ENCODE measurements at regions not wholly inside any gene's neighbourhood (a gene's known extent, or its start where the extent isn't known, plus 50 kb on each side); places are given as distances from the start of the nearest gene placed in this dataset.

DNA sequence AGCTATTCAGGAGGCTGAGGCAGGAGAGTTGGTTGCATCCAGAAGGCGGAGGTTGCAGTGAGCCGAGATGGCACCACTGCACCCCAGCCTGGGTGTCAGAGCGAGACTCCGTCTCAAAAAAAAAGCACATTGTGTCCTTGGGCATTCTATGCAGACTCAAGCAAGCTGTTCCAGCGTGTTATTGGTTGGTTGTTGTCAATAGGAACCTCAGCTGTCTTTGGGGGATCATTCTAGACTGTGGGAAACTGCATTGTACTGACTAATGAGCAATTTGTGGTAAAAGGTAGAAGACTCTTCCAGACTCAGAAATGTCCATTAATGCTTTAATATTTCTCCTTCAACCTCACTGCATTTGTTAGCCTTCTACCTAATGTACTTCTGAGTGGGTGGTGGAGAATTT is 379.5 kb upstream of the GRAMD2B start:
- TF ChIP-seq, protein P1, sequence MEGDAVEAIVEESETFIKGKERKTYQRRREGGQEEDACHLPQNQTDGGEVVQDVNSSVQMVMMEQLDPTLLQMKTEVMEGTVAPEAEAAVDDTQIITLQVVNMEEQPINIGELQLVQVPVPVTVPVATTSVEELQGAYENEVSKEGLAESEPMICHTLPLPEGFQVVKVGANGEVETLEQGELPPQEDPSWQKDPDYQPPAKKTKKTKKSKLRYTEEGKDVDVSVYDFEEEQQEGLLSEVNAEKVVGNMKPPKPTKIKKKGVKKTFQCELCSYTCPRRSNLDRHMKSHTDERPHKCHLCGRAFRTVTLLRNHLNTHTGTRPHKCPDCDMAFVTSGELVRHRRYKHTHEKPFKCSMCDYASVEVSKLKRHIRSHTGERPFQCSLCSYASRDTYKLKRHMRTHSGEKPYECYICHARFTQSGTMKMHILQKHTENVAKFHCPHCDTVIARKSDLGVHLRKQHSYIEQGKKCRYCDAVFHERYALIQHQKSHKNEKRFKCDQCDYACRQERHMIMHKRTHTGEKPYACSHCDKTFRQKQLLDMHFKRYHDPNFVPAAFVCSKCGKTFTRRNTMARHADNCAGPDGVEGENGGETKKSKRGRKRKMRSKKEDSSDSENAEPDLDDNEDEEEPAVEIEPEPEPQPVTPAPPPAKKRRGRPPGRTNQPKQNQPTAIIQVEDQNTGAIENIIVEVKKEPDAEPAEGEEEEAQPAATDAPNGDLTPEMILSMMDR (IDR thresholded peaks at IDR 0.05), result no peak
- TF ChIP-seq POLR2A (IDR thresholded peaks at IDR 0.05), result no peak
